ENCODE measurements at regions not wholly inside any gene's neighbourhood (a gene's known extent, or its start where the extent isn't known, plus 50 kb on each side); places are given as distances from the start of the nearest gene placed in this dataset.

DNA sequence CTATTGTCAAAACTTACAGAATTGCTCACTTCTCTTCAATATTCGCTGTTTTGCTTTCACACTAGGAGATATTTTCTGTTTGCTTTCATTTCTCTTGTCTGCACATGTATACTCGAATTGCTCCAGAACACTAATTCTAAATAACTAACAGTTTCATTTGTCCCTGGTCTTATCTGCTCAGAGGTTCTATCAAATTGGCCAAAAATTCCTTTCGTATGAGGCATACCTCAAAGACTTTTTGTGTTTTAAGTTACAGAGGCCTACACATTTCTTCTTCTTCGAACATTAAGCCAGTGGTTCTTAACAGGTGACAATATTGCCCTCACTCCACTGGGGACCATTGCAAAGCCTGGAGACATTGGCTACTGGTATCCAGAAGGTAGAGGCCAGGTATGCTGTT is 1314.6 kb downstream of the EFNB2 start:
- Histone ChIP-seq H3K4me1 (ENCODE audit: control insufficient read depth in 2 of 2, insufficient read depth in 2 of 2, low read length in 2 of 2) (no peaks in the 10 kb centered on the region), H3K4me3 (ENCODE audit: low read length) (no peak overlapping the region), H3K27me3 (ENCODE audit: control insufficient read depth in 2 of 2, insufficient read depth in 2 of 2, low read length in 2 of 2) (no peaks in the 10 kb centered on the region), H3K9me3 (ENCODE audit: control insufficient read depth in 2 of 3, low read length in 3 of 3) (no peaks in the 10 kb centered on the region), H3K27ac (ENCODE audit: low read depth, low read length) (no peak overlapping the region), H3K36me3 (ENCODE audit: control insufficient read depth in 2 of 3, insufficient read depth in 3 of 3, low read length in 3 of 3) (no peaks in the 10 kb centered on the region)
- ChIA-PET CTCF (no interaction called here), POLR2A (no interaction called here)
- Mint-ChIP-seq H3K4me3 (no peak overlapping the region), H3K27ac (no peak overlapping the region), H3K4me1 (no peaks in the 10 kb centered on the region), H3K9me3 (peaks cover 0 to 5% (median 0%) of the 10 kb centered on the region in 11 donors), H3K36me3 (no peaks in the 10 kb centered on the region), H3K27me3 (peaks cover 0 to 10% (median 0%) of the 10 kb centered on the region in 5 donors)
- ATAC-seq (no peak), DNase-seq (no peak)
- intact Hi-C loops (cut with micrococcal nuclease) = no loop called here

- no peak for ATAC-seq
- ChIA-PET POLR2A (no interaction called here), CTCF (no interaction called here)
- intact Hi-C loops (cut with micrococcal nuclease) = no loop called here
- no peaks in the 10 kb centered on the region for H3K4me1 ChIP-seq (ENCODE audit: control insufficient read depth in 2 of 2, insufficient read depth in 2 of 2, low read length in 2 of 2)
- no peak overlapping the region for H3K4me3 Mint-ChIP-seq
- H3K27me3 ChIP-seq (ENCODE audit: control insufficient read depth in 2 of 2, insufficient read depth in 2 of 2, low read length in 2 of 2) = no peaks in the 10 kb centered on the region
- no peak overlapping the region for H3K27ac ChIP-seq (ENCODE audit: low read depth, low read length)
- DNase-seq = no peak
- no peak overlapping the region for H3K27ac Mint-ChIP-seq
- H3K27me3 Mint-ChIP-seq = peaks cover 0 to 10% (median 0%) of the 10 kb centered on the region in 5 donors
- H3K4me1 Mint-ChIP-seq = no peaks in the 10 kb centered on the region
- H3K4me3 ChIP-seq (ENCODE audit: low read length) = no peak overlapping the region
- H3K9me3 Mint-ChIP-seq = peaks cover 0 to 5% (median 0%) of the 10 kb centered on the region in 11 donors
- H3K36me3 Mint-ChIP-seq = no peaks in the 10 kb centered on the region
- no peaks in the 10 kb centered on the region for H3K9me3 ChIP-seq (ENCODE audit: control insufficient read depth in 2 of 3, low read length in 3 of 3)
- no peaks in the 10 kb centered on the region for H3K36me3 ChIP-seq (ENCODE audit: control insufficient read depth in 2 of 3, insufficient read depth in 3 of 3, low read length in 3 of 3)
Measured at GRCh38 chr13:105220063-105220462, 1315.4 kb downstream of the EFNB2 start.

GRCh38 chr13:105219651-105220050 is 1315.8 kb downstream of the EFNB2 start:
- H3K27ac Mint-ChIP-seq = no peak overlapping the region
- no peak for ATAC-seq
- no peaks in the 10 kb centered on the region for H3K4me1 ChIP-seq (ENCODE audit: control insufficient read depth in 2 of 2, insufficient read depth in 2 of 2, low read length in 2 of 2)
- no peaks in the 10 kb centered on the region for H3K36me3 ChIP-seq (ENCODE audit: control insufficient read depth in 2 of 3, insufficient read depth in 3 of 3, low read length in 3 of 3)
- H3K4me1 Mint-ChIP-seq = no peaks in the 10 kb centered on the region
- ChIA-PET POLR2A (no interaction called here), CTCF (no interaction called here)
- intact Hi-C loops (cut with micrococcal nuclease) = no loop called here
- H3K9me3 ChIP-seq (ENCODE audit: control insufficient read depth in 2 of 3, low read length in 3 of 3) = no peaks in the 10 kb centered on the region
- DNase-seq = no peak
- peaks cover 0 to 10% (median 0%) of the 10 kb centered on the region in 5 donors for H3K27me3 Mint-ChIP-seq
- H3K27ac ChIP-seq (ENCODE audit: low read depth, low read length) = no peak overlapping the region
- H3K4me3 Mint-ChIP-seq = no peak overlapping the region
- H3K27me3 ChIP-seq (ENCODE audit: control insufficient read depth in 2 of 2, insufficient read depth in 2 of 2, low read length in 2 of 2) = no peaks in the 10 kb centered on the region
- peaks cover 0 to 5% (median 0%) of the 10 kb centered on the region in 11 donors for H3K9me3 Mint-ChIP-seq
- H3K4me3 ChIP-seq (ENCODE audit: low read length) = no peak overlapping the region
- H3K36me3 Mint-ChIP-seq = no peaks in the 10 kb centered on the region

GRCh38 chr13:105213512-105213911 is 1322.0 kb downstream of the EFNB2 start:
- intact Hi-C loops (cut with micrococcal nuclease) = no loop called here
- no peak overlapping the region for H3K4me3 ChIP-seq (ENCODE audit: low read length)
- no peak overlapping the region for H3K27ac Mint-ChIP-seq
- no peaks in the 10 kb centered on the region for H3K36me3 Mint-ChIP-seq
- H3K27me3 Mint-ChIP-seq = peaks cover 0 to 7% (median 0%) of the 10 kb centered on the region in 5 donors
- H3K36me3 ChIP-seq (ENCODE audit: control insufficient read depth in 2 of 3, insufficient read depth in 3 of 3, low read length in 3 of 3) = no peaks in the 10 kb centered on the region
- ChIA-PET CTCF (no interaction called here), POLR2A (no interaction called here)
- H3K4me3 Mint-ChIP-seq = no peak overlapping the region
- no peaks in the 10 kb centered on the region for H3K27me3 ChIP-seq (ENCODE audit: control insufficient read depth in 2 of 2, insufficient read depth in 2 of 2, low read length in 2 of 2)
- H3K4me1 Mint-ChIP-seq = no peaks in the 10 kb centered on the region
- ATAC-seq = no peak
- no peak overlapping the region for H3K27ac ChIP-seq (ENCODE audit: low read depth, low read length)
- no peak for DNase-seq
- H3K9me3 Mint-ChIP-seq = peaks cover 0 to 6% (median 0%) of the 10 kb centered on the region in 11 donors
- no peaks in the 10 kb centered on the region for H3K4me1 ChIP-seq (ENCODE audit: control insufficient read depth in 2 of 2, insufficient read depth in 2 of 2, low read length in 2 of 2)
- H3K9me3 ChIP-seq (ENCODE audit: control insufficient read depth in 2 of 3, low read length in 3 of 3) = no peaks in the 10 kb centered on the region

DNA sequence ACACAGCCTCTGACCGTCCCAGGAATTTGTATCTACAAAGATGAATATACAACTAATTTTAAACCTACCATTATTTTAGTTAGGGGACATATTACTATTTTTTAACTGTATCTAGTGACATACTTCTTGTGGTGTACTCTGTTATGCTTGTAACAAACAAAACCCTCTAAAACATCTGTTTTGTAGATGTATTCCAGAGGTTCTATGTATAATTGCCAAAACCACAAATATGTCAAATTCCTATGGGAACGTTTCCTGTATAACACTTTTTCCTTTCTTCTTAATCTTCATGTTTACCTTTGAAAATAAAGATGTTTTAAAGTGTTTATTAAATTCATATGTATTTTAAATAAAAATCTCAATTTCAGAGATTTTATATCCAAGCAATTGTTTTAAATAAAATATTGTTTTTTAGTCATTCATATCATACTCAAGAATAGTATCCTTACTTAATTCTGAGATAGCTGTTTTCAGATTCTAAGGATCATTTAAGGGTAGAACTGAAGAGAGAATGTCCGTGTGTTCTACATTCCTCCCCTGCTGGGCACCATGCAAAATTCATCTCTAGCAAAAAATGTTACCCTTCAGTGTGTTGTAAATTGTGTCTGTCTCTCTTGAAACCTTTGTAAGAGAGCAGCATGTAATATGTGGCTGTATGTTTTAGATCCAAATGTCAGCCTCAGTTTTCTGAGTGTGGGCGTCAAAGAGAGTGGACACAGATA is 1327.7 kb downstream of the EFNB2 start:
- no peak overlapping the region for H3K27ac ChIP-seq (ENCODE audit: low read depth, low read length)
- intact Hi-C loops (cut with micrococcal nuclease) = no loop called here

GRCh38 chr13:105202354-105202753 is 1333.1 kb downstream of the EFNB2 start:
- no peak overlapping the region for H3K27ac ChIP-seq (ENCODE audit: low read depth, low read length)
- no peak overlapping the region for H3K4me3 ChIP-seq (ENCODE audit: low read length)
- no peaks in the 10 kb centered on the region for H3K9me3 ChIP-seq (ENCODE audit: control insufficient read depth in 2 of 3, low read length in 3 of 3)
- intact Hi-C loops (cut with micrococcal nuclease) = loop anchor here in 1 of 2 donors (2.0 to 5.0 kb wide), 2 partner anchors 60 to 302 kb away; no protein-coding TSS in a partner anchor
- H3K4me3 Mint-ChIP-seq = no peak overlapping the region
- ATAC-seq (no peak), DNase-seq (peak in 2 of 9 donors; percentile 1 to 19)
- H3K9me3 Mint-ChIP-seq = peaks cover 0 to 2% (median 0%) of the 10 kb centered on the region in 11 donors
- CTCF ChIA-PET = interaction anchor here (0.6 to 0.7 kb wide), 2 partner anchors 29 to 1334 kb away, joined by 3 read pairs; no protein-coding TSS in a partner anchor
- H3K36me3 Mint-ChIP-seq = no peaks in the 10 kb centered on the region
- POLR2A ChIA-PET = no interaction called here
- no peaks in the 10 kb centered on the region for H3K4me1 ChIP-seq (ENCODE audit: control insufficient read depth in 2 of 2, insufficient read depth in 2 of 2, low read length in 2 of 2)
- H3K36me3 ChIP-seq (ENCODE audit: control insufficient read depth in 2 of 3, insufficient read depth in 3 of 3, low read length in 3 of 3) = no peaks in the 10 kb centered on the region
- no peak overlapping the region for H3K27ac Mint-ChIP-seq
- peaks cover 0 to 27% (median 11%) of the 10 kb centered on the region in 5 donors for H3K27me3 Mint-ChIP-seq
- no peaks in the 10 kb centered on the region for H3K27me3 ChIP-seq (ENCODE audit: control insufficient read depth in 2 of 2, insufficient read depth in 2 of 2, low read length in 2 of 2)
- H3K4me1 Mint-ChIP-seq = no peaks in the 10 kb centered on the region

More for the DNA sequence above, 1327.7 kb downstream of the EFNB2 start:
- Mint-ChIP-seq H3K9me3 (peaks cover 0 to 4% (median 0%) of the 10 kb centered on the region in 11 donors), H3K36me3 (no peaks in the 10 kb centered on the region), H3K27ac (no peak overlapping the region), H3K4me1 (no peaks in the 10 kb centered on the region), H3K27me3 (peaks cover 0 to 23% (median 5%) of the 10 kb centered on the region in 5 donors), H3K4me3 (no peak overlapping the region)
- no peak for DNase-seq
- no peak for ATAC-seq
- H3K36me3 ChIP-seq (ENCODE audit: control insufficient read depth in 2 of 3, insufficient read depth in 3 of 3, low read length in 3 of 3) = no peaks in the 10 kb centered on the region
- CTCF ChIA-PET = no interaction called here
- H3K9me3 ChIP-seq (ENCODE audit: control insufficient read depth in 2 of 3, low read length in 3 of 3) = no peaks in the 10 kb centered on the region
- no peak overlapping the region for H3K4me3 ChIP-seq (ENCODE audit: low read length)
- no peaks in the 10 kb centered on the region for H3K4me1 ChIP-seq (ENCODE audit: control insufficient read depth in 2 of 2, insufficient read depth in 2 of 2, low read length in 2 of 2)
- H3K27me3 ChIP-seq (ENCODE audit: control insufficient read depth in 2 of 2, insufficient read depth in 2 of 2, low read length in 2 of 2) = no peaks in the 10 kb centered on the region
- POLR2A ChIA-PET = no interaction called here

DNA sequence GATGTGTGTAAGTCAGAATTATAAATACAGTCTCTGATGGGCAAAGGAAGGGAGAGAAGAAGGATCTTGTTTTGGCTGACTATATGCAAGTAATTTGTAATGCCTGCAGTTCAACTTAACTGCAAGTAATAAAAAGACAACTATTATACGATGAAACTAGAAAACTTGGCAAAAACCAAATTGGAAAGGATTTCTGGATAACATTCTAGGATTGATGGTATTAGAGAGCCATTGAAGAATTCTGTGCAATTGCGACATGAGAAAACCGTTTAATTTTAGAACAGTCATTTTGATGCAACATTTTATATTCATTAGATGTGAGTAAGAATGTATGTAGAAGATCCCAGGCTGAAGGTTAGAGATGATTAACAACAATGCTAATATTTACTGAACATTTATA is 1334.1 kb downstream of the EFNB2 start:
- no peak overlapping the region for H3K27ac Mint-ChIP-seq
- POLR2A ChIA-PET = no interaction called here
- H3K9me3 ChIP-seq (ENCODE audit: control insufficient read depth in 2 of 3, low read length in 3 of 3) = no peaks in the 10 kb centered on the region
- peaks cover 0 to 27% (median 11%) of the 10 kb centered on the region in 5 donors for H3K27me3 Mint-ChIP-seq
- no peak overlapping the region for H3K4me3 Mint-ChIP-seq
- peaks cover 0 to 2% (median 0%) of the 10 kb centered on the region in 11 donors for H3K9me3 Mint-ChIP-seq
- DNase-seq (no peak), ATAC-seq (no peak)
- H3K27me3 ChIP-seq (ENCODE audit: control insufficient read depth in 2 of 2, insufficient read depth in 2 of 2, low read length in 2 of 2) = no peaks in the 10 kb centered on the region
- H3K27ac ChIP-seq (ENCODE audit: low read depth, low read length) = no peak overlapping the region
- intact Hi-C loops (cut with micrococcal nuclease) = loop anchor here in 1 of 2 donors (5.0 kb wide), 1 partner anchor 59 kb away; no protein-coding TSS in a partner anchor
- CTCF ChIA-PET = no interaction called here
- no peaks in the 10 kb centered on the region for H3K36me3 Mint-ChIP-seq
- no peak overlapping the region for H3K4me3 ChIP-seq (ENCODE audit: low read length)
- H3K4me1 ChIP-seq (ENCODE audit: control insufficient read depth in 2 of 2, insufficient read depth in 2 of 2, low read length in 2 of 2) = no peaks in the 10 kb centered on the region
- H3K4me1 Mint-ChIP-seq = no peaks in the 10 kb centered on the region
- no peaks in the 10 kb centered on the region for H3K36me3 ChIP-seq (ENCODE audit: control insufficient read depth in 2 of 3, insufficient read depth in 3 of 3, low read length in 3 of 3)
